NCI-H748 (cell line): ENCODE measurements at regions not wholly inside any gene's neighbourhood (a gene's known extent, or its start where the extent isn't known, plus 50 kb on each side); places are given as distances from the start of the nearest gene placed in this dataset.

ENCODE experiments used
- DNase-seq: peaks from one replicate; lab custom pipeline; 2025; ENCODE audit not compliant: unreplicated experiment; lab: John Stamatoyannopoulos, UW

- DNase-seq, result peak; percentile 62
Measured at GRCh38 chr10:118108194-118109026, 61.7 kb upstream of the RAB11FIP2 start.

GRCh38 chr10:118107541-118107940, 60.8 kb upstream of the RAB11FIP2 start:
- no peak for DNase-seq

GRCh38 chr10:118107040-118107439, 60.3 kb upstream of the RAB11FIP2 start:
- DNase-seq, result no peak

GRCh38 chr10:118106426-118106825, 59.7 kb upstream of the RAB11FIP2 start:
- peak; percentile 30 for DNase-seq

GRCh38 chr10:118102121-118102520, 55.4 kb upstream of the RAB11FIP2 start:
- DNase-seq, result no peak

- no peak for DNase-seq
Measured at GRCh38 chr10:118101501-118101900, 54.8 kb upstream of the RAB11FIP2 start.
